ENCODE measurements at regions not wholly inside any gene's neighbourhood (a gene's known extent, or its start where the extent isn't known, plus 50 kb on each side); places are given as distances from the start of the nearest gene placed in this dataset.

GRCh38 chr14:25988536-25988935 lies 609.3 kb downstream of the NOVA1 start:
- Histone ChIP-seq H3K27me3 (ENCODE audit: control insufficient read depth in 2 of 2, insufficient read depth in 2 of 2, low read length in 2 of 2) (no peaks in the 10 kb centered on the region), H3K4me3 (replicated peaks in 1 of 3; ENCODE audit: insufficient read depth in 1 of 3, low read depth in 1 of 3, low read length in 3 of 3) (no peak overlapping the region), H3K9me1 (replicated peaks; ENCODE audit: control insufficient read depth, extremely low read depth, insufficient read depth, low read length) (no peaks in the 10 kb centered on the region), H3K36me3 (ENCODE audit: control insufficient read depth in 2 of 2, extremely low read depth in 1 of 2, insufficient read depth in 2 of 2, low read length in 2 of 2) (no peaks in the 10 kb centered on the region), H3K4me1 (ENCODE audit: control insufficient read depth, extremely low read depth, insufficient read depth, low read length) (no peaks in the 10 kb centered on the region), H3K9me3 (replicated peaks; ENCODE audit: control insufficient read depth, insufficient read depth, low read length) (no peaks in the 10 kb centered on the region), H2AFZ (ENCODE audit: low read depth, low read length) (no peak overlapping the region), H4K20me1 (replicated peaks; ENCODE audit: control insufficient read depth, extremely low read depth, insufficient read depth, low read length) (no peaks in the 10 kb centered on the region), H3K79me2 (ENCODE audit: control insufficient read depth, insufficient read depth, low read length) (no peaks in the 10 kb centered on the region), H3K4me2 (ENCODE audit: insufficient read depth, low read length) (no peak overlapping the region), H3K9ac (replicated peaks; ENCODE audit: extremely low read depth, insufficient read depth, low read length) (no peak overlapping the region), H3K27ac (ENCODE audit: insufficient read depth, low read depth, low read length) (no peak overlapping the region)
- DNase-seq (ENCODE audit: low read depth, low spot score) = no peak
- intact Hi-C loops (cut with micrococcal nuclease) = no loop called here
- no peak for FAIRE-seq
- no peak for TF ChIP-seq GATA2 (IDR thresholded peaks at IDR 0.05; ENCODE audit: insufficient read depth, insufficient read length, low read depth, low read length)
- POLR2A ChIA-PET = no interaction called here
- dilution Hi-C loops (cut with MboI; ENCODE audit: extremely low pct_ligation_motif_present, low sequenced_read_pairs) = no loop called here
- BruUV-seq (replicated peaks) = no TSS peak
- CTCF ChIA-PET = interaction anchor here (1.0 kb wide), 1 partner anchor 20 kb away, joined by 7 read pairs; no protein-coding TSS in a partner anchor

- DNase-seq (ENCODE audit: low read depth, low spot score) (no peak), FAIRE-seq (no peak)
- H3K4me1 ChIP-seq (ENCODE audit: control insufficient read depth, extremely low read depth, insufficient read depth, low read length) = peaks cover 19% of the 10 kb centered on the region
- H3K36me3 ChIP-seq (ENCODE audit: control insufficient read depth in 2 of 2, extremely low read depth in 1 of 2, insufficient read depth in 2 of 2, low read length in 2 of 2) = no peaks in the 10 kb centered on the region
- TF ChIP-seq MAX (IDR thresholded peaks at IDR 0.05; ENCODE audit: insufficient read depth, insufficient read length) = no peak
- no peak for TF ChIP-seq MYC (IDR thresholded peaks at IDR 0.05; ENCODE audit: low read depth, low read length)
- TF ChIP-seq EZH2 (IDR thresholded peaks at IDR 0.05; ENCODE audit: borderline replicate concordance, low read depth, low read length, severe bottlenecking) = no peak
- TF ChIP-seq POLR2AphosphoS5 (IDR thresholded peaks at IDR 0.05; ENCODE audit: insufficient read depth, low read depth, low read length) = no peak
- TF ChIP-seq FOS (IDR thresholded peaks at IDR 0.05; ENCODE audit: borderline replicate concordance, insufficient read depth, low read length) = no peak
- no peak for TF ChIP-seq JUN (IDR thresholded peaks at IDR 0.05; ENCODE audit: borderline replicate concordance, insufficient read depth, insufficient read length, low read depth)
- TF ChIP-seq POLR2A (IDR thresholded peaks at IDR 0.05; ENCODE audit: low read depth, low read length) = no peak
- TF ChIP-seq GATA2 (IDR thresholded peaks at IDR 0.05; ENCODE audit: insufficient read depth, insufficient read length, low read depth, low read length) = no peak
- no peak for TF ChIP-seq CTCF (IDR thresholded peaks at IDR 0.05; ENCODE audit: extremely low read depth in 1 of 2, insufficient read depth in 1 of 2, low read depth in 1 of 2, low read length in 2 of 2)
- H3K4me3 ChIP-seq (replicated peaks in 1 of 3; ENCODE audit: insufficient read depth in 1 of 3, low read depth in 1 of 3, low read length in 3 of 3) = no peak overlapping the region
- H3K9me1 ChIP-seq (replicated peaks; ENCODE audit: control insufficient read depth, extremely low read depth, insufficient read depth, low read length) = no peaks in the 10 kb centered on the region
- H3K9ac ChIP-seq (replicated peaks; ENCODE audit: extremely low read depth, insufficient read depth, low read length) = no peak overlapping the region
- H2AFZ ChIP-seq (ENCODE audit: low read depth, low read length) = no peak overlapping the region
- dilution Hi-C loops (cut with MboI; ENCODE audit: extremely low pct_ligation_motif_present, low sequenced_read_pairs) = no loop called here
- H3K9me3 ChIP-seq (replicated peaks; ENCODE audit: control insufficient read depth, insufficient read depth, low read length) = no peaks in the 10 kb centered on the region
- H4K20me1 ChIP-seq (replicated peaks; ENCODE audit: control insufficient read depth, extremely low read depth, insufficient read depth, low read length) = no peaks in the 10 kb centered on the region
- no peak overlapping the region for H3K4me2 ChIP-seq (ENCODE audit: insufficient read depth, low read length)
- no TSS peak for BruUV-seq (replicated peaks)
- CTCF ChIA-PET = no interaction called here
- intact Hi-C loops (cut with micrococcal nuclease) = no loop called here
- POLR2A ChIA-PET = no interaction called here
- H3K27me3 ChIP-seq (ENCODE audit: control insufficient read depth in 2 of 2, insufficient read depth in 2 of 2, low read length in 2 of 2) = no peaks in the 10 kb centered on the region
- H3K27ac ChIP-seq (ENCODE audit: insufficient read depth, low read depth, low read length) = no peak overlapping the region
- no peaks in the 10 kb centered on the region for H3K79me2 ChIP-seq (ENCODE audit: control insufficient read depth, insufficient read depth, low read length)
These were observed 642.1 kb downstream of the NOVA1 start for GRCh38 chr14:25955772-25956171.
